GM10266 (cell line): ENCODE measurements at regions not wholly inside any gene's neighbourhood (a gene's known extent, or its start where the extent isn't known, plus 50 kb on each side); places are given as distances from the start of the nearest gene placed in this dataset.
A peak's percentile ranks its signal among the peaks of the same experiment; 100 is the strongest.
"Not testable (repeated sequence)": the region's sequence is repeated elsewhere in the genome, so short reads cannot be mapped to it uniquely, and the experiment has no call there.

Source experiments
- DNase-seq: peaks from one replicate; pipeline ENCODE4 v3.0.0; 2012; ENCODE audit errors: extremely low spot score
- CTCF ChIP-seq: IDR thresholded peaks from 2 replicates; pipeline ENCODE4 v1.5.1; 2012; ENCODE audit warnings: mild to moderate bottlenecking, low read depth; ENCODE audit not compliant: control insufficient read depth, insufficient read depth; ENCODE audit errors: missing control alignments

- not testable (repeated sequence) for DNase-seq
- TF ChIP-seq CTCF, result peak; percentile 18
Measured at GRCh38 chr10:55740767-55741166, 620.3 kb downstream of the ZWINT start.

- no peak for DNase-seq
- no peak for TF ChIP-seq CTCF
Measured at GRCh38 chr10:55740110-55740509, 620.9 kb downstream of the ZWINT start.

GRCh38 chr10:55734112-55734511 is 626.9 kb downstream of the ZWINT start:
- no peak for DNase-seq
- TF ChIP-seq CTCF, result no peak

GRCh38 chr10:55704950-55705349 is 656.1 kb downstream of the ZWINT start:
- TF ChIP-seq CTCF, result no peak
- no peak for DNase-seq

- peak; percentile 5 for DNase-seq
- TF ChIP-seq CTCF, result peak; percentile 28
Measured at GRCh38 chr10:55668326-55668922, 692.6 kb downstream of the ZWINT start.

GRCh38 chr10:55653531-55653930 is 707.5 kb downstream of the ZWINT start:
- no peak for DNase-seq
- no peak for TF ChIP-seq CTCF

- no peak for DNase-seq
- TF ChIP-seq CTCF, result no peak
Measured at GRCh38 chr10:55641601-55642000, 719.5 kb downstream of the ZWINT start.
